GM18498 (cell line): ENCODE measurements at regions not wholly inside any gene's neighbourhood (a gene's known extent, or its start where the extent isn't known, plus 50 kb on each side); places are given as distances from the start of the nearest gene placed in this dataset.
"Not testable (repeated sequence)": the region's sequence is repeated elsewhere in the genome, so short reads cannot be mapped to it uniquely, and the experiment has no call there.

Source experiments
- ATAC-seq: cut with Tn5 transposase; IDR thresholded peaks from one replicate; pipeline ENCODE4 v1.9.1; 2021; ENCODE audit warnings: mild to moderate bottlenecking, moderate library complexity; ENCODE audit not compliant: unreplicated experiment

DNA sequence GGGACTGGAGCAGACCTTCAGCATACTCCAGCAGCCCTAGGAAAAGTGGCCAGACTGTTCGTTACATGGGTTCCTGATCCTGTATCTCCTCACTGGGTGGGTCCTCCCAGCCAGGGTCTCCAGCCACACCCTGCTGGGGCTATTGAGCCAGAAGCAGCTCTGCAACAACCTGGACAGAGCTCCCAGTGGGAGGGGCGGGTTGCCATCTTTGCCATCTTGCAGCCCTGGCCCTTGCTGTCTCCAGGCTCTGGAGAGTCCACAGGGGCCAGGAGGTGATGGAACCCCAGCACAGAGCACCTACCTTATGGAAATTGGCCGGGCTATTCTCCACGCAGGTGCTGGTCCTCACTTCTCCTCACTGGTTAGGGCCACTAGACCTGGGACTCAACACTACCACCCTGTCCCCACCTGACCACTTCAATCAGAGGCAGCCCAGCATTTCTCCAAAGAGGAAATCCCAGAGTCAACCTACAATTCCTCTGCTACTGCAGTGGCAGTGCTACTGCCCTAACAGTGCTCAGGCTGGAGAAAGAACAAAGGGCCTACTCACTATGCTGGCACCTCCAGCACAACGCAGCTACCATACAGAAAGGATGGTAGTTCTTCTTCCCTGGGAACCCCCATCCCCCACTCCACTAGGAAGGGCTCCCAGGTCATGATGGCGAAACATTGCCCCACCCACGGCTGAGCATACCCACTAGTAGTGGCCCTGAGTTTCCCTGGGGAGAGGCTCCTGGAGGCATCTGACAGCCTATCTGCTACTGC is 290.2 kb upstream of the NCAM1 start:
- no peak for ATAC-seq

DNA sequence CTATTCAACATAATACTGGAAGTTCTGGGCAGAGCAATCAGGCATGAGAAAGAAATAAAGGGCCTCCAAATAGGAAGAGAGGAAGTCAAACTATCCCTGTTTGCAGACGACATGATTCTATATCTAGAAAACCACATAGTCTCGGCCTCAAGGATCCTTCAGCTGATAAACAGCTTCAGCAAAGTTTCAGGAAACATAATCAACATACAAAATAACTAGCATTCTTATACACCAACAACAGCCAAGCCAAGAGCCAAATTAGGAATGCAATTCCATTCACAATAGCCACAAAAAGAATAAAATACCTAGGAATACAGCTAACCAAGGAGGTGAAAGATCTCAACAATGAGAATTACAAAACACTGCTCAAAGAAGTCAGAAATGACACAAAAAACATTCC is 287.8 kb upstream of the NCAM1 start:
- not testable (repeated sequence) for ATAC-seq

DNA sequence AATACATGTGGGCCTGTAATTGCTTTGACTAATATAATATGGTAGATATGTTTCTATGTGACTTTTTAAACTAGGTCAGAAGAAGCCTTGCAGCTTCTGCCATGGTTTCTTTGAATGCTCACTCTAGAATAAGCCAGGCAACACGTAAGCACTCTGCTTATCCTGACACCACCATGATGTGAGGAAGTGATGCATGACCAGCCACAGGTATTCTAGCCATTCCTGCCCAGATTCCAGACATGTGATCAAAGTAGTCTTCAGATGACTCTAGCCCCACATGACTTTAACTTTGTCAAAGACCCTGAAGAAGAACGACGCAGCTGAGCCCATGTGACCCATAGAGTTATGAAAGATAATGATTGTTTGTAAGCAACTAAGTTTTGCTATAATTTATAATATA is 276.1 kb upstream of the NCAM1 start:
- ATAC-seq = no peak

DNA sequence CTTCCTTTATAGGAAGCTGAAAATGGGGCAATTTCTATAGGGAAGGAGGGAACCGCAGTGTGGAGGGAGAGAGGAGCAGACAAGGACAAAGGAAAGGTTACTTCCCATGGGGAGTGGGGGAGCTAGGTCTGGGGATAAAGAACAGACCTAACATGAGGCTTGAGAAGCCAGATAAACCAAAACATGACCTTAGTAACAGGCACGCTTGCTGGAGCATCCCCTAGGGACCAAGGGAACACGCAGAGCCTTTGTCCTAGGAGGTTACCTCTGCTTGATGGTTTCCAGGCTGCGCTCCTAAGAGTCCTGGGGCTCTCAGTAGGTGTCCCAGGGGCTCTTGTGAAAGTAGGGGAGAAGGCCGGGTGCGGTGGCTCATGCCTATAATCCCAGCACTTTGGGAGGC is 271.4 kb upstream of the NCAM1 start:
- no peak for ATAC-seq

DNA sequence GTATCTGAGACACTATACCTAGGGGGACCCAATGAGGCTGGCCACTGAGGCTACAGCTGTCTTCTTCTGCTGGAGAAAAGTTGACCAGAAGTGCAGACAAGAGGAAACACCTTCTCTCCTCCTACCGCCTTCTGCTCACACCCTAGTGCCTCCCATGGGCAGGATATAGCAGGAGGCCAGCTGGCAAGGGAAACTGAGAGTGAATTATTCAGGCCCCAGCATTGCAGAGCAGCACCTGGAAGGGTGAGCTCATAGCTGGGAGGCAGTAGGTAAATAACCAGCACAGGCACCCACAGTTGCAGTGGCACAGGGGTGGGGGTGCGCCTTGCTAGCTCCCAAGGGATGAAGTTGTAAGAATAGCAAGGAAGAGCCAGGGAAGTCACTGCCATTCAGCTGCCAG is 267.4 kb upstream of the NCAM1 start:
- ATAC-seq = no peak

DNA sequence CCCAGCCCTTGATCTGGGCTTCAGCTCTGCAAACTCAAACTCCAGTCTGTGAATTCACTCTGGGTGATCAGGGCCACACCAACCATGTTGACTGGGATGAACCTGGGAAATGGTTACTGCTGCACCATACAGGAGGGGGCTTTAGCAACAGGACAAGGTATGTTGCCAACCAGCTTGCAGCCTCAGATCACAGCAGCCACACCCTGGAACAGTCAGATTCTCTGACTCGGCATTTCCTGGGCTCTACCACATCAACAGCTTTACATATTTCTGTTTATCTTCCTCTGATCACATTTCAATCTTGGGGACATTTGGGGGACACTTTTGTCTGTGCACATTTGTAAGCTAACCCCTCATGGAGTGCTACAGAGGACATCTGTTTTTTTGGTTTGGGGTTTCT is 267.0 kb upstream of the NCAM1 start:
- ATAC-seq = no peak

DNA sequence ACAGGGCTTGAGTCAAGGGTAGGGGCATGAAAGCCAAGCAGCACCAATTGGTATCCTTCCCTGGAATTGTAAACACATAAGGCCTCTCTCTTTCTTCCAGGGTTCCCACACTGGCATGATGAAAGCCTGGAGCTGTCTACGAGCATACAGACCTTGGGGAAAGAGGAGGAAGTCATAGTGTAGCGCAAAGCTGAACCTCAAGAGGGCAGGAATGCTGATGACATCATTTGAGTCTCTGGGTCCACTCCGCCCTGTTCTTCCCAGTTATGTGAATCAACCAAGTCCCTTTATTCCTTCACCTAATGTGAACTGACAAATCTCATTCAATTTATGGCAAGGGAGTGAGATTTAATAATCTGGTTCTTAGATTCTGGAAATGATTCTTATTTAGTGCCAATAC is 266.4 kb upstream of the NCAM1 start:
- ATAC-seq = no peak

DNA sequence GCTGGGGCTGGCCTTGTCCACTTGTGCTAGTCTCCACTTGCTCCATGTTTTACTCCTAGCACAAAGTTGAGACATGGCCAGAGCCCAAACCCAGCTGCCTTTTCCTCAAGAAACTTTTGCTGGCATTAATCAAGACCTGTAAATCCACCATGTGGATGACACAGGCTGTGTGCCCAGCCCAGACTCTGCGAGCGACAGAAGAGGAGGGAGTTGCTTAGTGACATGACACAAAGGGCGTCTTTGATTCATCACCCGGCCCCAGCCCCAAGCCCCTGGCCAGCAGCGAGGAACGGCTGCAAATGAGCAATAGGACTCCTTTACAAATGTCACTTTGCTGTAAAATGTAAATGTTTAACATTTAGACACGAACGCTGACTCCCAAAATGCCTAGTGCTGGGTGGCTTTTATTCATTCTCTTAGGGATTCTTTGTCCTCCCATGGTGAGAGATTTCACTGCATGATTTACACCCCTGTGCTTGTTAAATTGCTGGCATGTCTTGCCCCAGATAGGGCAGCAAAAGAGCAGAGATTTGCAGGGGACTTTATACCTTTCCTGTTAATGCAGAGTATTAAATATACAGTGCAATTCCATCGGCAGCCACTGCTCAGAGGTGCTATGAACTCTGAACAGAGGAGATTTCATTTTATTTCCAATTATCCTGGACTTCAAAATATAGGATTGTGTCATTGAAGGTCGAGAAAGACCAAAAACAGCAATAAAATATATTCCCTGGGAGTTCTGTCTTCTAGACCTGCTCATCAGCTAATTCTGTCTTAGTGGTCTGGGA is 263.6 kb upstream of the NCAM1 start:
- ATAC-seq = no peak

DNA sequence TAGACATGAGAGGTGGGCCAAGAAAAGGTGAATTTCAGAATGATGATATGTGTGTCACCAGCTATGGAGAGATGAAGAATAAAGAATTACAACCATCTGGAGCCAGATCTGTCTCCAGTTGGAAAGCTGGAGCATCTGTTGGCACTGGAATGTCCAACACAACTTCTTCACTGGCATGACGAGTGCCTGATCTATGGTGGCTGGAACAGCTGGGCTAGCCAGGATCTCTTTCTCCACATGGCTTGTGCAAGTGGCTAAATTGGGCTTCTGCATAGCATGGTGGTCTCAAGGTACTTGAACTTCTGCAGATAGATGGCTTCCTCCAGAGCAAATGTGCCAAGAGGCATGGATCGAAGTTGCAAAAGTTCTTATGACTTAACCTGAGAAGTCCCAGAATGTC is 256.1 kb upstream of the NCAM1 start:
- ATAC-seq = no peak

DNA sequence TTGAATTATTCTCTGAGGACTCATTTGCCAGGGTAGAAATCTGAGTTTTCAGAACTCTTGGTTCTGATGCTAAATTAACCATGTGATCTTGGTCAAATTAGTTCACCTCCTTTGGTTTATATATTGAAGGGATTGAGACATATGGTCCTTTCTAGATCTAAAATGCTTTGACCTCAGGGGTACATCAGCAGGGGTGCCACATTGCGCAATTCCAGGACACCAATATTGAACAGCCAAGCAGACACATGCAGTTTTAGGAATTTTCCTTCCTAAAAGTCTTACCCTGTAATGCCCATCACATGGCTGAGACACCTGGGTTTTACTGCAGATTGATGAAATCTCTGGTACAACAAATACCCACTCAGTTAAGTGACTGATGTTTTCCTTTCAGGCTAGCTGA is 254.4 kb upstream of the NCAM1 start:
- no peak for ATAC-seq

DNA sequence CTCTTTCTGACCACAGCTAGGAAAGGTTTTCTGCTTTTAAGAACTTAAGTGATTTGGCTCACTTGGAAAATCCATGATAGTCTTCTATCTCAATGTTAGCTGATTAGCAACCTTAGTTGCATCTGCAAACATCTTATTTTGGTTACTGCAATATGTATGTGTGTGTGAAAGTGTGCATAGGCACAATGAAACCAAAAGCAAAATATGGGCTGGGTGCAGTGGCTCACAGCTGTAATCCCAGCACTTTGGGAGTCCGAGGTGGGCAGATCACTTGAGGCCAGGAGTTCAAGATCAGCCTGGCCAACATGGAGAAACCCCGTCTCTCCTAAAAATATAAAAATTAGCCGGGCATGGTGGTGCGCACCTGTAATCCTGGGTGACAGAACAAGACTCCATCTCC is 246.9 kb upstream of the NCAM1 start:
- ATAC-seq = not testable (repeated sequence)

DNA sequence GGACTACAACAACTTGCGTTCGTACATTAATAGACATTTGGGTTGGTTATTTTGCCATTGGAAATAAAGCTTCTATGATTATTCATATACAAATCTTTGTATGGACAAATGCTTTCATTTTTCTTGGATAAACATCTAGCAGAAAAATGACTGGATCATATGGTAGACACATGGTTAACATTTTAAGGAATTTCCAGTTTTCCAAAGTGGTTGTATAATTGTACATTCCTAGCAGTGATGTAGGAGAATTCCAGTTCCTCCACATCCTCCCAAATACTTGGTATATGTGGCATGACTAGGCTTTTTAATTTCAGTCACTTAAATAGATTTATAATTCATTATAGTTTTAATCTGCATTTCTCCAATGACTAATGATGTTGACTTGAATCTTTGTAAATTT is 246.2 kb upstream of the NCAM1 start:
- ATAC-seq = no peak

DNA sequence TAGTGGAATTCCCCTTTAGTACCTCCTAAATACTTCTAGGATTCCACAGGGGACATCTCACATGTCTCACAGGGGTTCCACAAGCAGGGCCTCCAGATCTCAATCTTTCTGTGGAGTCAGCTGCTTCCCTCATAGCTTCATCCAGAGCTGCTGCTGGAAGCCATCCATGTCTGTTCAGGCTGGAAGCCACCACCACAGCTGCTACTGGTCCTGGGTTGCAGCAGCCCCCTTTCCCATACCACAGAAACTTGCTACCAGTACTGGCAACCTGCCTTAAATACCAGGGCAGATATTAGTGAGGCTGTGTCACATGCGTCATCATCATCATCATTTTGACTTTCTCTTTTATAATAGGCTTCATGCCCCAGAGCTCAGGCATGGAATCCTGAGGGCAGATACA is 242.7 kb upstream of the NCAM1 start:
- no peak for ATAC-seq

DNA sequence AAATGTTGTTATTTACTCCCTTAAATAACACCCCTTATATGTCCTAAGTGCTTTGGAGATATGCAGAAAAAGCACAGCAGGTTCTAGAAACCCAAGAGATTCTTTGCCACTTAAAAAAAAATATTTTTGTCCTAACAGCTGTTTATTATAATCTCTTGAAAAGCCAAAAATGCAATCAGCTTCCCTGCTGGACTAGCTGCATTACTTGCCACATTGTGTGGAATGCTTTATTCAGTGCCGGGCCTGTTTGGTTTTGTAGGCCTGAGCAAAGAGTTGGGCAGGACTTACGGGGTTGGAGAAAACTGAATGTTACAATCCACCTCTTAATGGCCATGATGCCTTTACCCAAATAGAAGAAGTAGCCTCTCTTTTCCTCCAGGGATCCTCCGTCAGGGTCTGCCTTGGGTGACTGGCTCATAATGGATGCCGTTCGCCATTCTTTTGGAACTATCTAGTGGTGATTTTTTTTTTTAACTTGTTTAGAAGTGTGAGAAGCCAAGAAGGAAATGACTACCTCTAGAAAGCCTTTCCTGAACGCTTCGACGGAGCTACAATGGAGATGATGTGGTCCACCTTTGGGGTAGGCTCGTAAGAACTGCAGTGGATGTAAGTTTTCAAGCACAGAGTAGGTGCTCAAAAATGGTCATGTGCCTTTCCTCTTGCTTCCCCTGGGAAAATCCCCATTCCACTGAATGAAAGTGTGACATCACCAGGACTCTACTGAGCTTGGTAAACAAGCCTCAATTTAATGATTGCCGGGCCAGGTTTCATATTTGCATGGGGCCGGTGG is 241.3 kb upstream of the NCAM1 start:
- ATAC-seq = no peak

DNA sequence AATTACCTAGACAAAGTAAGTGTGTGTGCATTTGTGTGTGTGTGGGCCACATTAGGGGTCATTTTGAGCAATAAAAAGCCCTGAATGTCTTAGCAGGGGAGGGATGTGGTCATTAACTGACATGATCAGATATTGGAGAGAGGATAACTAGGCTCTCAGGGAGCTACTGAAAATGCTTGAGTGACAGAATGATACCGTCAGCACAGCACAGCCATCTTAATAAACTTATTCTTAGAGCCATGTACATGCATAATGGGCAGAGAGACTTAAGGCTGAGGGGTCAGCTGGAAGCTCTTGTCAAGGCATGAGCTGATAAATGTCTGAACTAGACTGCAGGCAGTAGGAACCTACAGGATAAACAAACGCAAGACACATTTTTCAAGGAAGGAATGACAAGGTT is 239.1 kb upstream of the NCAM1 start:
- no peak for ATAC-seq

DNA sequence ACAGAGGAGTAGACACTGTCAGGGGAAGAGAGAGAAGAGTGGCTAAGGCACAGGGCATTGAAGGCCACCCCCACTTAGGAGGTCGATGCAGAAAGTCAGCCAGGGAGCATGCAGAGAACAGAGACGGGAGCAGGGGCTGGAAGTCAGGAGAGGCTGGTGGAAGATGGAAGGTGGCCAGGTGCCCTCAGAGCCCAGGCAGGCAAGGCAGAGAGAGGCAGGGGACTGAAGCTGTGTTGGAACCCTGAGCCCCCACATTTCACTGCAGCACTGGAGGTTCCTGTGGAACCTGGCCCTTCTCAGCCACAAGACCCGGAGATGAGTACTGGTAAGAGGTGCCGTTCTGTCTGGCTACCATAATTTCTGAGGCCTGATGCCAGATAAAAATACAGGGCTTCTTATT is 238.3 kb upstream of the NCAM1 start:
- no peak for ATAC-seq

DNA sequence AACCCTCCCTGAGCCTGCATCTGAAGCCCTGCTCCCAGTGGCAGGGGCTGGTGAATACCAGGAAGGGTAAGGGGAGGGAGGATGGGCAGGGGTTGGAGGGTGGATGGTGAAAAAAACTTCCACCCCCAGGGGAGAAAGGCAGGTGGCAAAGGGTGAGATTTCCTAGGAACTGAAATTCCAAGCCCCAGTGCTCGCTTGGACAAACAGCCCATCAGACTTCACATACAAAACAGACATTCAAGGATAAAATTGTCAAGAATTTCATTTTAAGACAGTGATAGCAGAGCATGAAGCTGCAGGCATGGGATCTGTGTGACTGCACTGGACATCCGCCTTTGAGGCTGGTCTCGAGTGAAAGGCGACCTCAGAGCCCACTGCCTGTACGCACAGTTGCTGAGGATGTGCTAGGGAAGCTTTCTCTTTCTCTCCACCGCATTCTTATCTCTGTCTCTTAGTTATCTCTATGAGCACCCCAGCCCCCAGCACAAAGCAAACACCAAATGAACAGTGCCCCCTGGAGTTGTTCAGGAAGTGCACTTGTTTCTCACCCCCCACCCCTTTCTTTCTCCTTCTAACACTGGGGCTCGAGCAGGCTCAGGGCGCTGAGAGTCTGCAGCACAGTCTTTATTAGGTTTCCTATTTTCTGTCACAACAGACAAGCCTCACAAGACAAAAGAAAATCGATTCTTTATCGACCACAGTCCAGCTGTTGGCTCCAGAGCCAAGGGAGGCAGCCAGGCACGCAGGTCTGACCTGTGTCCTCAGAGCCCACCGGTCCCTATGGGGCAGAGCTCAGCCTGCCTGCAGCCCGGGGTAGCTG is 237.3 kb upstream of the NCAM1 start:
- no peak for ATAC-seq

DNA sequence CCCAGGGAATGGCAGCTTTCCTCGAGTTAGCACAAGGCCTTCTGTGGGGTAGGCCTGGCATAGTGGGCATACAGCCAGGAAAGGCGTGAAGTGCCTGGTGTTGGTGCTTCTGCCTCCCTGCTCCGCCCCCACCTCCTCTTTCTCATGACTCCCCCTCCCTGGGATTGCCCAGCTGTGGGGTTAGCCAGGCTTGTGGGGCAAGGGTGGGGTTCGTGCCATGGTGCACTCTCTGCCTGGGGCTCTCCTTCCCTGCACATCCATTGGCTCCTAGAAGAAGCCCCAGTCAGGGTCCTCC is 236.8 kb upstream of the NCAM1 start:
- ATAC-seq = no peak

DNA sequence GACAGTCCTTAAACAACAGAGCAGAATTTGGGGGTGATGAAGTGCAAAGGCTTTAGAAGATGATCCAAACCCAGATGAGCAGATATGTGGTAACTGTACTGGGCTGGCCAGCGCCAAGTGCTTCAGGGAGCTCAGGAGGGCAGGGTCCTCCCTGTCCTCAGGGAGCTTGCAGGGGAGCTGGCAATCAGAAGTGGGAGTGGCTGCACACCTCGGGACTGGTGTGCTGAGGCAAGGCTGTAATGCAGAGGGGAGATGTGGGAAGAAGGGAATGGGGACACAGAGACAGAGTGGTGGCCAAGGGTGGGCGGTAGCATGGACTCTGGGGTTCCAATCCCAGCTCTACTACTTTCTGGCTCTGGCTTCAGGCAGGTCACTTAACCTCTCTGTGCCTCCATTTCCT is 235.6 kb upstream of the NCAM1 start:
- no peak for ATAC-seq

DNA sequence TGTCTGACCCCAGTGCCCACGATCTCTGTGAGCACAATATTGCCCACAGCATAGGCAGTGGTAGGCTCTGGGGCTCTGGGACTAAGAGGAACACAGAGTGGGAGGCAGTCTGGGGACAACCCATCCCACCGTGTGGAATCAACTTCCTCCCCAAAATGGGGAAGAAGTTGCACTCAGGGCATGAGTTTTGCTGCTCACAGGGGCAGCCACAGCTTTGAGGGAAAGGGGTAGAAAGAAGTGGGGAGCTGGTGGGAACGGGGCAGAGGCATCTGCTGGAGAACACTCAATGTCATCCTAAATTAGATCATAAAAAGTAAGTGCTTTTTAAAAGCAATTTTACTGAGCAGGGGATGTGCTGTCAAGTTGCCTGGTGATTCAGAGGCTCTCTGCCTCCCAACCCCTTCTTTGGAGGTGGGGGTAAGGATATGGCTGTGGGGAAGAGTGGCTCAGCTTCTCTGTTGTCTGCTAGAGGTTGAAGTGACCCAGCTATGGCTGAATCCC is 233.8 kb upstream of the NCAM1 start:
- no peak for ATAC-seq

DNA sequence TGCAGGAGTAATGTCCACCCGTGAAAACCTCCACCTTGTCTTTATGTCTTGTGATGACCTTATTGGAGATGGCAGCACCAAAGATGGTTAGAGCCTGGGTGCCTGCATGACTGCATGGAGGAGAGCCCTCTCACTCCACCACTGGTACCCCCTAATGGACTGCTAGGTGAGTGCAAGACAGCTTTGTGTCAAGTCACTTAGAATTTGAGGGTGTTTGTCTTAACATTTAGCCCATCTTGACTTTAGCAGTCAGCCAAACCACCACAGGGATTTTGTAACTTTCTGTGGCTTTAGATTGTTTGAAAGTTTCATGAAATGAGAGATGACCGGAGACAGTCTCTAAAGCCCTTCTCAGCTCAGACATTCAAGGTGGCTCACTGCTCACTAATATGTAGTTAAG is 232.9 kb upstream of the NCAM1 start:
- ATAC-seq = no peak
